ENCODE measurements at regions not wholly inside any gene's neighbourhood (a gene's known extent, or its start where the extent isn't known, plus 50 kb on each side); places are given as distances from the start of the nearest gene placed in this dataset.

DNA sequence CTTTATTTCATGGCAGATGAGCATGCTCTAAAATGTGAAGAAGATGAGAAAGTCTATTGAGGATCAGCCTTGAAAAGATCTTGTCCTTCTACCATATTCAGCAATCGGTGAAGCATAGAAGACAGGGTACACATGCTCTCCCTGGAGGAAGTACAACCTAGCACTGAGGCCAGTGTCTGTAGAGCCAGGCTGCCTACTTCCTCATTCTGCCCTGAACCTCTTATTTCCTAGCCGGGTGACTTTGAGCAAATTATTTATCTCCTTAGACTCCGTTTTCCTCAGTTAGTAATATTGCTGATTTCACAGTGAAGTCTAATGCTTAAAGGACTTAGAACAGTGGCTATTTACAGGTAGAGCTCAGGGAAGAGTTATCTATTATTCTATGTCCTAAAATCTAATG lies 58.4 kb downstream of the TMEM100 start:
- no peak for TF ChIP-seq BACH1 (IDR thresholded peaks at IDR 0.05; ENCODE audit: low read length)
- no peak for TF ChIP-seq CHD2 (IDR thresholded peaks at IDR 0.05; ENCODE audit: low read length)
- no peak for TF ChIP-seq CTCF (IDR thresholded peaks at IDR 0.05; ENCODE audit: control extremely low read depth in 1 of 3, insufficient read depth in 1 of 3, low read depth in 1 of 3, low read length in 3 of 3)
- TF ChIP-seq NRF1 (IDR thresholded peaks at IDR 0.05; ENCODE audit: low read depth, low read length): no peak
- TF ChIP-seq POLR2A (IDR thresholded peaks at IDR 0.05; ENCODE audit: control extremely low read depth in 1 of 2, low read depth in 2 of 2, low read length in 2 of 2): no peak
- no peak for TF ChIP-seq ZNF274 (IDR thresholded peaks at IDR 0.05; ENCODE audit: borderline replicate concordance, extremely low read depth, low read length)
- no peak for TF ChIP-seq E2F6 (IDR thresholded peaks at IDR 0.05)
- TF ChIP-seq, protein P1, sequence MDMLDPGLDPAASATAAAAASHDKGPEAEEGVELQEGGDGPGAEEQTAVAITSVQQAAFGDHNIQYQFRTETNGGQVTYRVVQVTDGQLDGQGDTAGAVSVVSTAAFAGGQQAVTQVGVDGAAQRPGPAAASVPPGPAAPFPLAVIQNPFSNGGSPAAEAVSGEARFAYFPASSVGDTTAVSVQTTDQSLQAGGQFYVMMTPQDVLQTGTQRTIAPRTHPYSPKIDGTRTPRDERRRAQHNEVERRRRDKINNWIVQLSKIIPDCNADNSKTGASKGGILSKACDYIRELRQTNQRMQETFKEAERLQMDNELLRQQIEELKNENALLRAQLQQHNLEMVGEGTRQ (IDR thresholded peaks at IDR 0.05; ENCODE audit: low read length): no peak
- TF ChIP-seq YY1 (IDR thresholded peaks at IDR 0.05; ENCODE audit: low read depth, low read length): no peak
- TF ChIP-seq TAF1 (IDR thresholded peaks at IDR 0.05; ENCODE audit: low read depth, low read length): no peak
- no peak for TF ChIP-seq TCF12 (IDR thresholded peaks at IDR 0.05; ENCODE audit: low read depth, low read length)
- TF ChIP-seq GABPA (IDR thresholded peaks at IDR 0.05; ENCODE audit: borderline replicate concordance, insufficient read depth, low read length): no peak
- no peak for TF ChIP-seq BRCA1 (IDR thresholded peaks at IDR 0.05; ENCODE audit: low read depth, low read length)

All from H1 (cell line).